ENCODE measurements at regions not wholly inside any gene's neighbourhood (a gene's known extent, or its start where the extent isn't known, plus 50 kb on each side); places are given as distances from the start of the nearest gene placed in this dataset.
A peak's percentile ranks its signal among the peaks of the same experiment; 100 is the strongest.

- no peak overlapping the region for H3K27ac ChIP-seq
- H3K4me3 ChIP-seq = no peak overlapping the region
- H3K36me3 ChIP-seq = no peaks in the 10 kb centered on the region
- no peak for TF ChIP-seq CTCF (IDR thresholded peaks at IDR 0.05)
- no peaks in the 10 kb centered on the region for H3K27me3 ChIP-seq (ENCODE audit: low read depth)
- intact Hi-C loops (cut with DNase I) = no loop called here
- H3K9me3 ChIP-seq = no peaks in the 10 kb centered on the region
- no peak for ATAC-seq
- DNase-seq = no peak
- no peaks in the 10 kb centered on the region for H3K4me1 ChIP-seq
Observed at GRCh38 chr11:97019754-97020153, 629.9 kb downstream of the JRKL start.

GRCh38 chr11:97022955-97023354 lies 633.1 kb downstream of the JRKL start:
- Histone ChIP-seq H3K27me3 (ENCODE audit: low read depth) (no peaks in the 10 kb centered on the region), H3K9me3 (no peaks in the 10 kb centered on the region), H3K36me3 (no peaks in the 10 kb centered on the region), H3K4me1 (no peaks in the 10 kb centered on the region), H3K27ac (no peak overlapping the region), H3K4me3 (no peak overlapping the region)
- DNase-seq (no peak), ATAC-seq (no peak)
- intact Hi-C loops (cut with DNase I) = no loop called here
- no peak for TF ChIP-seq CTCF (IDR thresholded peaks at IDR 0.05)

- H3K9me3 ChIP-seq = no peaks in the 10 kb centered on the region
- no peaks in the 10 kb centered on the region for H3K36me3 ChIP-seq
- ATAC-seq = no peak
- H3K4me3 ChIP-seq = no peak overlapping the region
- TF ChIP-seq CTCF (IDR thresholded peaks at IDR 0.05) = no peak
- no peaks in the 10 kb centered on the region for H3K4me1 ChIP-seq
- H3K27me3 ChIP-seq (ENCODE audit: low read depth) = no peaks in the 10 kb centered on the region
- no peak overlapping the region for H3K27ac ChIP-seq
- DNase-seq = no peak
- intact Hi-C loops (cut with DNase I) = no loop called here
Observed at GRCh38 chr11:97028836-97029406, 639.1 kb downstream of the JRKL start.

GRCh38 chr11:97033178-97033577 lies 643.4 kb downstream of the JRKL start:
- no peaks in the 10 kb centered on the region for H3K9me3 ChIP-seq
- intact Hi-C loops (cut with DNase I) = no loop called here
- H3K27me3 ChIP-seq (ENCODE audit: low read depth) = no peaks in the 10 kb centered on the region
- no peak for ATAC-seq
- TF ChIP-seq CTCF (IDR thresholded peaks at IDR 0.05) = no peak
- H3K27ac ChIP-seq = no peak overlapping the region
- DNase-seq = no peak
- H3K36me3 ChIP-seq = no peaks in the 10 kb centered on the region
- H3K4me3 ChIP-seq = no peak overlapping the region
- H3K4me1 ChIP-seq = no peaks in the 10 kb centered on the region

GRCh38 chr11:97048481-97048880 lies 658.7 kb downstream of the JRKL start:
- no peaks in the 10 kb centered on the region for H3K9me3 ChIP-seq
- H3K4me3 ChIP-seq = no peak overlapping the region
- no peak for DNase-seq
- intact Hi-C loops (cut with DNase I) = no loop called here
- H3K36me3 ChIP-seq = no peaks in the 10 kb centered on the region
- no peak for TF ChIP-seq CTCF (IDR thresholded peaks at IDR 0.05)
- H3K27ac ChIP-seq = no peak overlapping the region
- no peaks in the 10 kb centered on the region for H3K27me3 ChIP-seq (ENCODE audit: low read depth)
- no peak for ATAC-seq
- H3K4me1 ChIP-seq = no peaks in the 10 kb centered on the region

GRCh38 chr11:97060184-97060583 lies 670.4 kb downstream of the JRKL start:
- no peak for TF ChIP-seq CTCF (IDR thresholded peaks at IDR 0.05)
- peaks cover 7% of the 10 kb centered on the region for H3K9me3 ChIP-seq

More at GRCh38 chr11:97060184-97060583, 670.4 kb downstream of the JRKL start:
- Histone ChIP-seq H3K4me3 (no peak overlapping the region), H3K27ac (no peak overlapping the region), H3K4me1 (no peaks in the 10 kb centered on the region), H3K36me3 (no peaks in the 10 kb centered on the region), H3K27me3 (ENCODE audit: low read depth) (no peaks in the 10 kb centered on the region)
- peak; percentile 14 to 41 for ATAC-seq
- DNase-seq = no peak
- intact Hi-C loops (cut with DNase I) = no loop called here
